ENCODE measurements at regions not wholly inside any gene's neighbourhood (a gene's known extent, or its start where the extent isn't known, plus 50 kb on each side); places are given as distances from the start of the nearest gene placed in this dataset.

- ChIA-PET POLR2A (no interaction called here), CTCF (no interaction called here)
- no peak for TF ChIP-seq SALL2 (tag by site-specific recombination; IDR thresholded peaks at IDR 0.05; ENCODE audit: borderline replicate concordance)
- TF ChIP-seq ZNF18 (tag by site-specific recombination; IDR thresholded peaks at IDR 0.05): no peak
- TF ChIP-seq ZNF341 (tag by site-specific recombination; IDR thresholded peaks at IDR 0.05; ENCODE audit: low read depth): no peak
- TF ChIP-seq ZSCAN30 (tag by site-specific recombination; IDR thresholded peaks at IDR 0.05): no peak
- TF ChIP-seq ZNF157 (tag by site-specific recombination; IDR thresholded peaks at IDR 0.05): no peak
- no peak for TF ChIP-seq ZNF266 (tag by site-specific recombination; IDR thresholded peaks at IDR 0.05; ENCODE audit: low read depth)
- no peak for TF ChIP-seq SP2 (tag by site-specific recombination; IDR thresholded peaks at IDR 0.05)
- no peak for TF ChIP-seq PRDM10 (tag by site-specific recombination; IDR thresholded peaks at IDR 0.05)
- TF ChIP-seq REST (tag by site-specific recombination; IDR thresholded peaks at IDR 0.05): no peak
- TF ChIP-seq ZNF416 (tag by site-specific recombination; IDR thresholded peaks at IDR 0.05): no peak
- TF ChIP-seq ZNF202 (tag by site-specific recombination; IDR thresholded peaks at IDR 0.05; ENCODE audit: borderline replicate concordance): no peak
- H3K27ac ChIP-seq (ENCODE audit: extremely low read depth, low read depth, low read length): no peak overlapping the region
- H3K36me3 ChIP-seq (ENCODE audit: control insufficient read depth in 2 of 2, insufficient read depth in 1 of 2, low read length in 2 of 2): no peaks in the 10 kb centered on the region
- no peaks in the 10 kb centered on the region for H3K4me1 ChIP-seq (ENCODE audit: control insufficient read depth, insufficient read depth, low read length)
- H3K9me3 ChIP-seq (ENCODE audit: control insufficient read depth, insufficient read depth, low read depth, low read length): no peaks in the 10 kb centered on the region
- H3K4me3 ChIP-seq (ENCODE audit: low read depth, low read length): no peak overlapping the region
These were observed 1294.7 kb downstream of the BRD1 start for GRCh38 chr22:48532986-48533385.

GRCh38 chr22:48531761-48532435, 1295.8 kb downstream of the BRD1 start:
- CTCF ChIA-PET: no interaction called here
- POLR2A ChIA-PET: no interaction called here
- no peaks in the 10 kb centered on the region for H3K36me3 ChIP-seq (ENCODE audit: control insufficient read depth in 2 of 2, insufficient read depth in 1 of 2, low read length in 2 of 2)
- no peak overlapping the region for H3K4me3 ChIP-seq (ENCODE audit: low read depth, low read length)
- no peaks in the 10 kb centered on the region for H3K9me3 ChIP-seq (ENCODE audit: control insufficient read depth, insufficient read depth, low read depth, low read length)
- no peaks in the 10 kb centered on the region for H3K4me1 ChIP-seq (ENCODE audit: control insufficient read depth, insufficient read depth, low read length)
- H3K27ac ChIP-seq (ENCODE audit: extremely low read depth, low read depth, low read length): no peak overlapping the region
- no peak for TF ChIP-seq ZNF701 (tag by site-specific recombination; IDR thresholded peaks at IDR 0.05)
- TF ChIP-seq ZSCAN18 (tag by site-specific recombination; IDR thresholded peaks at IDR 0.05): no peak
- TF ChIP-seq HIC1 (tag by site-specific recombination; IDR thresholded peaks at IDR 0.05): no peak
- TF ChIP-seq ZNF341 (tag by site-specific recombination; IDR thresholded peaks at IDR 0.05; ENCODE audit: low read depth): peak; percentile 50; the same call in 1 of the 2 replicates
- TF ChIP-seq ZBTB44 (tag by site-specific recombination; IDR thresholded peaks at IDR 0.05): no peak
- no peak for TF ChIP-seq ZNF211 (tag by site-specific recombination; IDR thresholded peaks at IDR 0.05; ENCODE audit: low read depth)
- TF ChIP-seq INSM2 (tag by site-specific recombination; IDR thresholded peaks at IDR 0.05): no peak
